ENCODE measurements at regions not wholly inside any gene's neighbourhood (a gene's known extent, or its start where the extent isn't known, plus 50 kb on each side); places are given as distances from the start of the nearest gene placed in this dataset.

- H3K4me3 ChIP-seq (ENCODE audit: low read length) = no peak overlapping the region
- TF ChIP-seq CTCF (IDR thresholded peaks at IDR 0.05; ENCODE audit: insufficient read depth, low read depth, low read length, missing control alignments) = no peak
- no peak for DNase-seq (ENCODE audit: low read depth)
Measured at GRCh38 chr2:16106619-16107018, 166.3 kb downstream of the MYCN start.

DNA sequence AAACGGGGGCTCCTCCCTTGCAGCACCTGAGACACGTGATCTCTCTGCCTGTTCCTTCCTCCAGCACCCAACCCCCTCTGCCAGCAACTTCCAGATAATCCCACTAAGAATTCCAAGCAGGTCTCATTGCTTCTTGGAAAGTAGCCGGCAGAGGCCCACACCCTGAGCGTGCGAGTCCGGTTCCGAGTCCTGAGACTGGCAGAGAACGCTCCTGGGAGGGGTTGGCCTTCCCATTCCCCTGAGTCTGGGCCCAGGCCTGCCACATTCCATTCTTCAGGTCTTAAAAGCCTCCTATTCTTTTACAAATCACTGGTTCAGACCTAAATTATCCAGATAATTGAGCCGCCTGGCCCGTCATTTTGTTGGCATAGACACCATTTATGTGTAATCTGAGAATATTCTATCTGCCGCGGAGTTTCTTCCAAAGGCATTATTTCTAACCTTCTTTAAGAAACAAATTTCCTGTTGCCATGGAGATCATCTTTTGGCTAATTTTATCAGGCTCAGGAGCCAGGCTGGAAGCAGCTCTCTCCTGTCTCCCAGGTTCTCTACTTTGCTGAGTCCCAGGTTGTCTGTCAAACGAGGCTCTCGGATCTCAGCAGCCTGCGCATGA lies 165.4 kb downstream of the MYCN start:
- H3K4me3 ChIP-seq (ENCODE audit: low read length) = no peak overlapping the region
- no peak for TF ChIP-seq CTCF (IDR thresholded peaks at IDR 0.05; ENCODE audit: insufficient read depth, low read depth, low read length, missing control alignments)
- no peak for DNase-seq (ENCODE audit: low read depth)

GRCh38 chr2:16104949-16105668 lies 164.8 kb downstream of the MYCN start:
- no peak for DNase-seq (ENCODE audit: low read depth)
- H3K4me3 ChIP-seq (ENCODE audit: low read length) = no peak overlapping the region
- TF ChIP-seq CTCF (IDR thresholded peaks at IDR 0.05; ENCODE audit: insufficient read depth, low read depth, low read length, missing control alignments) = no peak

- TF ChIP-seq CTCF (IDR thresholded peaks at IDR 0.05; ENCODE audit: insufficient read depth, low read depth, low read length, missing control alignments) = no peak
- H3K4me3 ChIP-seq (ENCODE audit: low read length) = no peak overlapping the region
- no peak for DNase-seq (ENCODE audit: low read depth)
Measured at GRCh38 chr2:16104315-16104948, 164.1 kb downstream of the MYCN start.

- H3K4me3 ChIP-seq (ENCODE audit: low read length) = no peak overlapping the region
- no peak for DNase-seq (ENCODE audit: low read depth)
- no peak for TF ChIP-seq CTCF (IDR thresholded peaks at IDR 0.05; ENCODE audit: insufficient read depth, low read depth, low read length, missing control alignments)
Measured at GRCh38 chr2:16103614-16104314, 163.4 kb downstream of the MYCN start.

DNA sequence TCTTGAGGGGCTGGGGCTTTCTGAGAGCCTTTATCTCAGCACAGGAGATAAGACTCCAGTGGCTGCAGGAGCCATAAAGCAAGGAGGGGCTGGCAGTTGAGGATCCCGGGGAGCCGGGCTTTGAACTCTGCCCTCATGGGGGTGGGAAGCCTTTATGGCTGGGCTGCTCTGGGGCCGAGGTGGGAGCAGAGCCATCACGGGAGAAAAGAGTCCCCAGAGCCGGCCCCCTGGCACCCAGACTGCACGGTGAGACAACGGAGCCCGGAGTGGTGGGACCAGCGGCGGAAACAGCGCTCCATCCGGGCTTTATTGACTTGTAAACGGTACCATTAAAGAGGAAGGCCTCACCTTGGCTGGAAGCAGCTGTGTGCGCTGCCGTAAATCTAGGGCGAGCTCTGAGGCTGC lies 162.6 kb downstream of the MYCN start:
- TF ChIP-seq CTCF (IDR thresholded peaks at IDR 0.05; ENCODE audit: insufficient read depth, low read depth, low read length, missing control alignments) = no peak
- no peak overlapping the region for H3K4me3 ChIP-seq (ENCODE audit: low read length)
- DNase-seq (ENCODE audit: low read depth) = no peak

Measured in epithelial cell of esophagus (primary cell).